ENCODE measurements at regions not wholly inside any gene's neighbourhood (a gene's known extent, or its start where the extent isn't known, plus 50 kb on each side); places are given as distances from the start of the nearest gene placed in this dataset.

DNA sequence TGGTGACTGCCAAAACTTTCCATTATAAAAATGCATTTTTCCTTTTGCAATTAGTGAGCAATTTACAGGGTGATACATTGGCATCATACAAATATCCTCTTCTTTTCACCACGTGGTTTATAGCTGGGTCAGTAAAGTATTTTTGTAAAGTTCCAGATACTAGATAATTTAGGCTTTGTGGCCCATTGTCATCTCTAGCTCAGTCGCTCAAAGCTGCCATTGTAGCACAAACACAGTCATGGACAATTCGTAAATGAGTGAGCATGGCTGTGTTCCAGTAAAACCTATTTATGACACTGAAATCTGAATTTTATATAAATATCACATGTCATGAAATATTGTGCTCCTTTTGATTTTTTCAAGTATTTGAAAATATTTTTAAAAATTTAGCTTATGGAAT, 162.9 kb downstream of the USP12 start (continued):
- no peak for TF ChIP-seq CBX8 (IDR thresholded peaks at IDR 0.05; ENCODE audit: borderline replicate concordance, low read depth, low read length)
- TF ChIP-seq CHD1 (IDR thresholded peaks at IDR 0.05; ENCODE audit: low read depth, low read length) = no peak
- TF ChIP-seq JUN (IDR thresholded peaks at IDR 0.05; ENCODE audit: low read depth, low read length) = no peak
- no peak for TF ChIP-seq GTF2F1 (IDR thresholded peaks at IDR 0.05; ENCODE audit: borderline replicate concordance, low read depth, low read length)
- TF ChIP-seq, protein P1, sequence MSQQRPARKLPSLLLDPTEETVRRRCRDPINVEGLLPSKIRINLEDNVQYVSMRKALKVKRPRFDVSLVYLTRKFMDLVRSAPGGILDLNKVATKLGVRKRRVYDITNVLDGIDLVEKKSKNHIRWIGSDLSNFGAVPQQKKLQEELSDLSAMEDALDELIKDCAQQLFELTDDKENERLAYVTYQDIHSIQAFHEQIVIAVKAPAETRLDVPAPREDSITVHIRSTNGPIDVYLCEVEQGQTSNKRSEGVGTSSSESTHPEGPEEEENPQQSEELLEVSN (IDR thresholded peaks at IDR 0.05) = no peak
- TF ChIP-seq, protein P2, sequence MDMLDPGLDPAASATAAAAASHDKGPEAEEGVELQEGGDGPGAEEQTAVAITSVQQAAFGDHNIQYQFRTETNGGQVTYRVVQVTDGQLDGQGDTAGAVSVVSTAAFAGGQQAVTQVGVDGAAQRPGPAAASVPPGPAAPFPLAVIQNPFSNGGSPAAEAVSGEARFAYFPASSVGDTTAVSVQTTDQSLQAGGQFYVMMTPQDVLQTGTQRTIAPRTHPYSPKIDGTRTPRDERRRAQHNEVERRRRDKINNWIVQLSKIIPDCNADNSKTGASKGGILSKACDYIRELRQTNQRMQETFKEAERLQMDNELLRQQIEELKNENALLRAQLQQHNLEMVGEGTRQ (IDR thresholded peaks at IDR 0.05; ENCODE audit: low read length) = no peak

Measured in H1 (cell line).